WTC11 (cell line): ENCODE measurements at regions not wholly inside any gene's neighbourhood (a gene's known extent, or its start where the extent isn't known, plus 50 kb on each side); places are given as distances from the start of the nearest gene placed in this dataset.
"Not testable (repeated sequence)": the region's sequence is repeated elsewhere in the genome, so short reads cannot be mapped to it uniquely, and the experiment has no call there.

ENCODE experiments used
- ATAC-seq: fragments of 200-7000 bp; cut with Tn5 transposase; 2 replicates; pipeline ENCODE4 v1.10.0; 2021; ENCODE audit warnings: mild to moderate bottlenecking, moderate library complexity
- CTCF ChIA-PET: fragments of 300-600 bp; sonication (Branson Sonifier 250); formaldehyde crosslinking; loops from one replicate; lab custom pipeline; 2021; ENCODE audit warnings: antibody characterized with exemption; lab: Charles Lee
- POLR2A ChIA-PET: fragments of 350-600 bp; sonication (Branson Sonifier 250); formaldehyde crosslinking; loops from one replicate; lab custom pipeline; 2021; ENCODE audit warnings: antibody characterized with exemption; lab: Charles Lee
- DNase-seq: peaks from one replicate; pipeline ENCODE4 v3.0.0; 2021; ENCODE audit warnings: low spot score
- H3K27ac Mint-ChIP-seq: 2 replicates; pipeline ENCODE4 v1.8.0; 2021; ENCODE audit warnings: mixed read lengths
- H3K27me3 Mint-ChIP-seq: 2 replicates; pipeline ENCODE4 v1.8.0; 2021; ENCODE audit warnings: low read depth, mild to moderate bottlenecking, moderate library complexity, mixed read lengths
- H3K36me3 Mint-ChIP-seq: 2 replicates; pipeline ENCODE4 v1.8.0; 2021; ENCODE audit warnings: mixed read lengths
- H3K4me1 Mint-ChIP-seq: 2 replicates; pipeline ENCODE4 v1.8.0; 2022; ENCODE audit warnings: mixed read lengths
- H3K4me3 Mint-ChIP-seq: 2 replicates; pipeline ENCODE4 v1.8.0; 2021; ENCODE audit warnings: mild to moderate bottlenecking, moderate library complexity, mixed read lengths
- H3K9me3 Mint-ChIP-seq: 2 replicates; pipeline ENCODE4 v1.8.0; 2021; ENCODE audit warnings: mixed read lengths
- ELF4 ChIP-seq: sonication (generic); formaldehyde crosslinking; IDR thresholded peaks from 2 replicates; pipeline ENCODE4 v1.8.1; 2022; ENCODE audit warnings: low read depth, mild to moderate bottlenecking, moderate library complexity, missing genetic modification reagents
- FOXP1 ChIP-seq: sonication (generic); formaldehyde crosslinking; IDR thresholded peaks from 2 replicates; pipeline ENCODE4 v1.8.0; 2022; ENCODE audit warnings: missing genetic modification reagents, mild to moderate bottlenecking, moderate library complexity, borderline replicate concordance
- MXD4 ChIP-seq: fragments of 250-450 bp; sonication (Bioruptor Pico); IDR thresholded peaks from 2 replicates; pipeline ENCODE4 v1.8.0; 2021; ENCODE audit warnings: mild to moderate bottlenecking, moderate library complexity, borderline replicate concordance
- MYBL2 ChIP-seq: sonication (generic); formaldehyde crosslinking; IDR thresholded peaks from 2 replicates; pipeline ENCODE4 v1.8.1; 2023; ENCODE audit warnings: mild to moderate bottlenecking, moderate library complexity, missing genetic modification reagents
- NFE2L1 ChIP-seq: sonication (generic); formaldehyde crosslinking; IDR thresholded peaks from 2 replicates; pipeline ENCODE4 v1.8.1; 2023; ENCODE audit warnings: missing genetic modification reagents
- NR1H2 ChIP-seq: sonication (generic); formaldehyde crosslinking; IDR thresholded peaks from 2 replicates; pipeline ENCODE4 v1.9.0; 2021; ENCODE audit warnings: mild to moderate bottlenecking, moderate library complexity, missing genetic modification reagents
- PRRX2 ChIP-seq: fragments of 250-450 bp; sonication (Bioruptor Pico); IDR thresholded peaks from 2 replicates; pipeline ENCODE4 v1.8.0; 2021; ENCODE audit warnings: mild to moderate bottlenecking
- SP1 ChIP-seq: sonication (generic); formaldehyde crosslinking; conservative IDR thresholded peaks from 2 replicates; pipeline ENCODE4 v1.8.1; 2022; ENCODE audit warnings: missing genetic modification reagents
- TEAD1 ChIP-seq: sonication (generic); formaldehyde crosslinking; IDR thresholded peaks from 2 replicates; pipeline ENCODE4 v1.8.0; 2022; ENCODE audit warnings: mild to moderate bottlenecking, missing genetic modification reagents
- ZNF396 ChIP-seq: fragments of 250-450 bp; sonication (Bioruptor Pico); IDR thresholded peaks from 2 replicates; pipeline ENCODE4 v1.8.0; 2021; ENCODE audit warnings: mild to moderate bottlenecking, moderate library complexity, borderline replicate concordance
- ZNF671 ChIP-seq: fragments of 250-450 bp; sonication (Bioruptor Pico); IDR thresholded peaks from 2 replicates; pipeline ENCODE4 v1.8.0; 2021; ENCODE audit warnings: mild to moderate bottlenecking
- TF ChIP-seq, protein P1 (sequence below): sonication (generic); formaldehyde crosslinking; conservative IDR thresholded peaks from 2 replicates; pipeline ENCODE4 v1.8.1; 2023; ENCODE audit warnings: mild to moderate bottlenecking, low read depth, missing genetic modification reagents, moderate library complexity
- TF ChIP-seq, protein P2 (sequence below): sonication (generic); formaldehyde crosslinking; IDR thresholded peaks from 2 replicates; pipeline ENCODE4 v1.8.0; 2023; ENCODE audit warnings: missing genetic modification reagents, mild to moderate bottlenecking, borderline replicate concordance

DNA sequence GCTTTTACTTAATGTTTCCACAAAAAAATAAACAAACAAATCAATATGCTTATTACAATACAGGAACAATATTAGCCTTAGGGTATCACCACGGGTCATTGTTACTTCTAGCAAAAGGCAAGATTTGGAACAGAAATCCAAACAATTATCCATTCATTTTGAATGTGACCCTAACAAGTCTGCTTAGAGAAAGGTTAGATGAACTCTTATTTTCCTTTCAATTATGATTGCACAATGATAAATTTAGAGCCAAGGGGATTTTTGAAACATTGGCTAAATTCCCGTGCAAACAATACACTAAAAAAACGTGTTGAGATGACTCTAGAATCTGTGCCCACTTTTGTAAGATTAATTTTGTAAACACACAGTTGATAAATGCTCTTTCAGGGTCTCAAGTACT, 474.7 kb downstream of the PCDH7 start (continued):
- TF ChIP-seq ZNF396 = no peak

DNA sequence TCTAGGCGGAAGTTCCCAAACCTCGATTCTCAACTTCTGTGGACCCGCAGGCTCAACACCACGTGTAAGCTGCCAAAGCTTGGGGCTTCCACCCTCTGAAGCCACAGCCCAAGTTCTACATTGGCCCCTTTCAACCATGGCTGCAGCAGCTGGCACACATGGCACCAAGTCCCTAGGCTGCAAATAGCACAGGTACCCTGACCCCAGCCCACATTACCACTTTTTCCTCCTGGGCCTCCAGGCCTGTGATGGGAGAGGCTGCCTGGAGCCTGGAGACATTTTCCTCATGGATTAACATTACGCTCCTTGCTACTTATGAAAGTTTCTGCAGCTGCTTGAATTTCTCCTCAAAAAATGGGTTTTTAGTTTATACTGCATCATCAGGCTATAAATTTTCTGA, 479.5 kb downstream of the PCDH7 start:
- H3K4me3 Mint-ChIP-seq = no peak overlapping the region

DNA sequence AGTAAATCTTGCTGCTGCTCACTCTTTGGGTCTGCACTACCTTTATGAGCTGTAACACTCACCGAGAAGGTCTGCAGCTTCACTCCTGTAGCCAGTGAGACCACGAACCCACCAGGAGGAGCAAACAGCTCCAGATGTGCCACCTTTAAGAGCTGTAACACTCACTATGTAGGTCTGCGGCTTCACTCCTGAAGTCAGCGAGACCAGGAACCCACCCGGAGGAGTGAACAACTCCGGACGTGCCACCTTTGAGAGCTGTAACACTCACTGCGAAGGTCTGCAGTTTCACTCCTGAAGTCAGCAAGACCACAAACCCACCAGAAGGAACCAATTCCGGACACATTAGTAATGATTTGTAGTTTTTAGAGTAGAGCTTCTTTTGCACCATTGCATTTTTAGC, 481.9 kb downstream of the PCDH7 start:
- POLR2A ChIA-PET = not testable (repeated sequence)

More for the DNA sequence above, 479.5 kb downstream of the PCDH7 start:
- ChIA-PET CTCF (no interaction called here), POLR2A (no interaction called here)
- no peak overlapping the region for H3K27ac Mint-ChIP-seq
- no peak for TF ChIP-seq NFE2L1
- TF ChIP-seq SP1 (CRISPR knock-in tag) = no peak
- TF ChIP-seq, protein P1, sequence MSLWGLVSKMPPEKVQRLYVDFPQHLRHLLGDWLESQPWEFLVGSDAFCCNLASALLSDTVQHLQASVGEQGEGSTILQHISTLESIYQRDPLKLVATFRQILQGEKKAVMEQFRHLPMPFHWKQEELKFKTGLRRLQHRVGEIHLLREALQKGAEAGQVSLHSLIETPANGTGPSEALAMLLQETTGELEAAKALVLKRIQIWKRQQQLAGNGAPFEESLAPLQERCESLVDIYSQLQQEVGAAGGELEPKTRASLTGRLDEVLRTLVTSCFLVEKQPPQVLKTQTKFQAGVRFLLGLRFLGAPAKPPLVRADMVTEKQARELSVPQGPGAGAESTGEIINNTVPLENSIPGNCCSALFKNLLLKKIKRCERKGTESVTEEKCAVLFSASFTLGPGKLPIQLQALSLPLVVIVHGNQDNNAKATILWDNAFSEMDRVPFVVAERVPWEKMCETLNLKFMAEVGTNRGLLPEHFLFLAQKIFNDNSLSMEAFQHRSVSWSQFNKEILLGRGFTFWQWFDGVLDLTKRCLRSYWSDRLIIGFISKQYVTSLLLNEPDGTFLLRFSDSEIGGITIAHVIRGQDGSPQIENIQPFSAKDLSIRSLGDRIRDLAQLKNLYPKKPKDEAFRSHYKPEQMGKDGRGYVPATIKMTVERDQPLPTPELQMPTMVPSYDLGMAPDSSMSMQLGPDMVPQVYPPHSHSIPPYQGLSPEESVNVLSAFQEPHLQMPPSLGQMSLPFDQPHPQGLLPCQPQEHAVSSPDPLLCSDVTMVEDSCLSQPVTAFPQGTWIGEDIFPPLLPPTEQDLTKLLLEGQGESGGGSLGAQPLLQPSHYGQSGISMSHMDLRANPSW (CRISPR knock-in tag) = no peak
- TF ChIP-seq PRRX2 (CRISPR knock-in tag) = no peak
- TF ChIP-seq, protein P2, sequence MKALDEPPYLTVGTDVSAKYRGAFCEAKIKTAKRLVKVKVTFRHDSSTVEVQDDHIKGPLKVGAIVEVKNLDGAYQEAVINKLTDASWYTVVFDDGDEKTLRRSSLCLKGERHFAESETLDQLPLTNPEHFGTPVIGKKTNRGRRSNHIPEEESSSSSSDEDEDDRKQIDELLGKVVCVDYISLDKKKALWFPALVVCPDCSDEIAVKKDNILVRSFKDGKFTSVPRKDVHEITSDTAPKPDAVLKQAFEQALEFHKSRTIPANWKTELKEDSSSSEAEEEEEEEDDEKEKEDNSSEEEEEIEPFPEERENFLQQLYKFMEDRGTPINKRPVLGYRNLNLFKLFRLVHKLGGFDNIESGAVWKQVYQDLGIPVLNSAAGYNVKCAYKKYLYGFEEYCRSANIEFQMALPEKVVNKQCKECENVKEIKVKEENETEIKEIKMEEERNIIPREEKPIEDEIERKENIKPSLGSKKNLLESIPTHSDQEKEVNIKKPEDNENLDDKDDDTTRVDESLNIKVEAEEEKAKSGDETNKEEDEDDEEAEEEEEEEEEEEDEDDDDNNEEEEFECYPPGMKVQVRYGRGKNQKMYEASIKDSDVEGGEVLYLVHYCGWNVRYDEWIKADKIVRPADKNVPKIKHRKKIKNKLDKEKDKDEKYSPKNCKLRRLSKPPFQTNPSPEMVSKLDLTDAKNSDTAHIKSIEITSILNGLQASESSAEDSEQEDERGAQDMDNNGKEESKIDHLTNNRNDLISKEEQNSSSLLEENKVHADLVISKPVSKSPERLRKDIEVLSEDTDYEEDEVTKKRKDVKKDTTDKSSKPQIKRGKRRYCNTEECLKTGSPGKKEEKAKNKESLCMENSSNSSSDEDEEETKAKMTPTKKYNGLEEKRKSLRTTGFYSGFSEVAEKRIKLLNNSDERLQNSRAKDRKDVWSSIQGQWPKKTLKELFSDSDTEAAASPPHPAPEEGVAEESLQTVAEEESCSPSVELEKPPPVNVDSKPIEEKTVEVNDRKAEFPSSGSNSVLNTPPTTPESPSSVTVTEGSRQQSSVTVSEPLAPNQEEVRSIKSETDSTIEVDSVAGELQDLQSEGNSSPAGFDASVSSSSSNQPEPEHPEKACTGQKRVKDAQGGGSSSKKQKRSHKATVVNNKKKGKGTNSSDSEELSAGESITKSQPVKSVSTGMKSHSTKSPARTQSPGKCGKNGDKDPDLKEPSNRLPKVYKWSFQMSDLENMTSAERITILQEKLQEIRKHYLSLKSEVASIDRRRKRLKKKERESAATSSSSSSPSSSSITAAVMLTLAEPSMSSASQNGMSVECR = no peak
- TF ChIP-seq ZNF671 (CRISPR knock-in tag) = no peak
- TF ChIP-seq MXD4 (CRISPR knock-in tag) = no peak
- H3K36me3 Mint-ChIP-seq = peaks cover 42% of the 10 kb centered on the region
- peaks cover 60% of the 10 kb centered on the region for H3K9me3 Mint-ChIP-seq
- DNase-seq (no peak), ATAC-seq (no peak)
- H3K27me3 Mint-ChIP-seq = no peaks in the 10 kb centered on the region
- no peaks in the 10 kb centered on the region for H3K4me1 Mint-ChIP-seq

DNA sequence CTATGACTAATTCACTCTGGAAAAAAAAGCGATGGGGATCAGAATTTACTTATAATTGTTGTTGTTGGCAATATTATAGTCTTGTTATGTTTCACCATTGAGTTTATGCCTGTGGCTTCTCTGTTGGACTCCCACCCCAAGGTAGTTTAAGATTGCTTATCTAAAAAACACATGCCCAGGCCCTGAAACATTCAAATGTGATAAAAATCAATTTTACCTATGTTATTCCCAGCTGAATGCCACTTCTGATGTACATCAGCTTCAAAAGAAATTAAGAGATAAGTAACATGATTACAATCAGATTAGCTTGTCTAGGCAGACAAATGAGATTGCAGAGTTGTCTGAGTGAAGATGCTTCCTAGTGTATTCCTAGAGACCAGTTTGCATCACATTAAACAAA, 484.7 kb downstream of the PCDH7 start:
- Mint-ChIP-seq H3K4me3 (no peak overlapping the region), H3K9me3 (peaks cover 29% of the 10 kb centered on the region), H3K27me3 (no peaks in the 10 kb centered on the region), H3K36me3 (peaks cover 20% of the 10 kb centered on the region), H3K27ac (no peak overlapping the region), H3K4me1 (peaks cover 3% of the 10 kb centered on the region; the same call in 1 of the 2 replicates)
- no peak for ATAC-seq
- DNase-seq = no peak
- CTCF ChIA-PET = no interaction called here
- POLR2A ChIA-PET = no interaction called here
- TF ChIP-seq FOXP1 = no peak
- TF ChIP-seq MYBL2 (CRISPR knock-in tag) = no peak
- no peak for TF ChIP-seq ZNF396
- TF ChIP-seq NR1H2 (CRISPR knock-in tag) = no peak
- no peak for TF ChIP-seq ELF4 (CRISPR knock-in tag)
- TF ChIP-seq TEAD1 (CRISPR knock-in tag) = no peak

More for the DNA sequence above, 481.9 kb downstream of the PCDH7 start:
- H3K27me3 Mint-ChIP-seq, DNase-seq, H3K27ac Mint-ChIP-seq, H3K4me1 Mint-ChIP-seq, ATAC-seq, CTCF ChIA-PET, H3K4me3 Mint-ChIP-seq: not testable (repeated sequence)
- Mint-ChIP-seq H3K9me3 (peaks cover 49% of the 10 kb centered on the region), H3K36me3 (peaks cover 39% of the 10 kb centered on the region)
